Trophoblast cell (in vitro differentiated cells and primary cell): ENCODE measurements at regions not wholly inside any gene's neighbourhood (a gene's known extent, or its start where the extent isn't known, plus 50 kb on each side); places are given as distances from the start of the nearest gene placed in this dataset.

Experiments used
- DNase-seq, 2 donors: peaks; one replicate each; pipeline ENCODE4 v3.0.0-alpha.2; 2016
- H2AFZ ChIP-seq: 2 replicates; pipeline ENCODE4 v1.6.1; 2013; ENCODE audit warnings: low read length, moderate library complexity, mild to moderate bottlenecking; ENCODE audit not compliant: insufficient read depth, poor library complexity
- H2AK5ac ChIP-seq: 2 replicates; pipeline ENCODE4 v1.6.1; 2013; ENCODE audit warnings: mild to moderate bottlenecking, low read length
- H2BK120ac ChIP-seq: 2 replicates; pipeline ENCODE4 v1.6.1; 2013; ENCODE audit warnings: low read length, mild to moderate bottlenecking, moderate library complexity; ENCODE audit not compliant: insufficient read depth, poor library complexity
- H2BK12ac ChIP-seq: 2 replicates; pipeline ENCODE4 v1.6.1; 2013; ENCODE audit warnings: mild to moderate bottlenecking, low read length, moderate library complexity
- H2BK5ac ChIP-seq: 2 replicates; pipeline ENCODE4 v1.6.1; 2013; ENCODE audit warnings: low read length, low read depth, moderate library complexity, mild to moderate bottlenecking; ENCODE audit not compliant: poor library complexity
- H3K14ac ChIP-seq: 2 replicates; pipeline ENCODE4 v1.6.1; 2013; ENCODE audit warnings: mild to moderate bottlenecking, low read length
- H3K18ac ChIP-seq: 2 replicates; pipeline ENCODE4 v1.6.1; 2013; ENCODE audit warnings: mild to moderate bottlenecking, low read length
- H3K23ac ChIP-seq: 2 replicates; pipeline ENCODE4 v1.6.1; 2013; ENCODE audit warnings: low read length
- H3K27ac ChIP-seq: 2 replicates; pipeline ENCODE4 v1.5.1; 2013; ENCODE audit warnings: low read depth, mild to moderate bottlenecking, inconsistent platforms, low read length, moderate library complexity
- H3K27me3 ChIP-seq: 2 replicates; pipeline ENCODE4 v1.6.1; 2013; ENCODE audit warnings: inconsistent platforms, mild to moderate bottlenecking, low read length, moderate library complexity; ENCODE audit not compliant: insufficient read depth
- H3K36me3 ChIP-seq, 2 experiments: 1 replicate in 1 of 2; 2 replicates in 1 of 2; pipeline ENCODE4 v1.6.1; 2013; ENCODE audit warnings: low read length in 2 of 2, mild to moderate bottlenecking in 2 of 2, moderate library complexity in 1 of 2; ENCODE audit not compliant: insufficient read depth in 2 of 2, control insufficient read depth in 1 of 2
- H3K4ac ChIP-seq: 2 replicates; pipeline ENCODE4 v1.6.1; 2013; ENCODE audit warnings: low read depth, mild to moderate bottlenecking, low read length, moderate library complexity
- H3K4me1 ChIP-seq, 2 experiments: 1 replicate in 1 of 2; 2 replicates in 1 of 2; pipeline ENCODE4 v1.6.1; 2013; ENCODE audit warnings: low read length in 2 of 2, mild to moderate bottlenecking in 2 of 2, moderate library complexity in 1 of 2; ENCODE audit not compliant: insufficient read depth in 2 of 2, control insufficient read depth in 1 of 2
- H3K4me2 ChIP-seq: 2 replicates; pipeline ENCODE4 v1.6.1; 2013; ENCODE audit warnings: inconsistent platforms, mild to moderate bottlenecking, low read length, moderate library complexity
- H3K4me3 ChIP-seq: 2 replicates; pipeline ENCODE4 v1.5.1; 2013; ENCODE audit warnings: mild to moderate bottlenecking, low read depth, low read length, inconsistent platforms
- H3K79me1 ChIP-seq: one replicate; pipeline ENCODE4 v1.6.1; 2013; ENCODE audit warnings: low read length
- H3K79me2 ChIP-seq: 2 replicates; pipeline ENCODE4 v1.6.1; 2013; ENCODE audit warnings: low read length, mild to moderate bottlenecking; ENCODE audit not compliant: control insufficient read depth, insufficient read depth, poor library complexity
- H3K9ac ChIP-seq: 2 replicates; pipeline ENCODE4 v1.6.1; 2013; ENCODE audit warnings: mild to moderate bottlenecking, low read length
- H3K9me3 ChIP-seq: 2 replicates; pipeline ENCODE4 v1.6.1; 2013; ENCODE audit warnings: low read depth, mild to moderate bottlenecking, control low read depth, inconsistent platforms, low read length; ENCODE audit not compliant: insufficient read depth
- H4K12ac ChIP-seq: 2 replicates; pipeline ENCODE4 v1.6.1; 2013; ENCODE audit warnings: low read depth, mild to moderate bottlenecking, low read length, moderate library complexity
- H4K8ac ChIP-seq: 2 replicates; pipeline ENCODE4 v1.6.1; 2013; ENCODE audit warnings: low read depth, mild to moderate bottlenecking, low read length, moderate library complexity
- H4K91ac ChIP-seq: one replicate; pipeline ENCODE4 v1.6.1; 2013; ENCODE audit warnings: low read depth, mild to moderate bottlenecking, low read length, moderate library complexity
- WGBS: extraction: QIAGEN DNeasy Blood & Tissue Kit; methylation state at CpG from one replicate; pipeline ENCODE4 v1.1.7; 2013; ENCODE audit warnings: missing lambda C conversion rate; ENCODE audit not compliant: insufficient read length, insufficient coverage; ENCODE audit errors: extremely low coverage; 5-methylcytosine and 5-hydroxymethylcytosine counted together

- H3K4ac ChIP-seq = no peak overlapping the region
- H2BK120ac ChIP-seq = no peak overlapping the region
- no peak overlapping the region for H2BK12ac ChIP-seq
- DNase-seq = no peak
- H3K18ac ChIP-seq = no peak overlapping the region
- H4K8ac ChIP-seq = no peak overlapping the region
- H3K4me1 ChIP-seq = no peaks in the 10 kb centered on the region
- no peak overlapping the region for H2AFZ ChIP-seq
- H3K4me3 ChIP-seq = no peak overlapping the region
- H3K36me3 ChIP-seq = no peaks in the 10 kb centered on the region
- H3K9ac ChIP-seq = no peak overlapping the region
- H2AK5ac ChIP-seq = no peak overlapping the region
- no peaks in the 10 kb centered on the region for H3K79me2 ChIP-seq
- H3K9me3 ChIP-seq = no peaks in the 10 kb centered on the region
- no peak overlapping the region for H4K12ac ChIP-seq
- H3K79me1 ChIP-seq = no peaks in the 10 kb centered on the region
- H3K27me3 ChIP-seq = no peaks in the 10 kb centered on the region
- H2BK5ac ChIP-seq = no peak overlapping the region
- H3K23ac ChIP-seq = no peak overlapping the region
- no CpG with 5 or more reads among the region's 2 CpGs for WGBS
- H3K27ac ChIP-seq = no peak overlapping the region
- no peak overlapping the region for H3K14ac ChIP-seq
- no peak overlapping the region for H3K4me2 ChIP-seq
- H4K91ac ChIP-seq = no peak overlapping the region
Observed at GRCh38 chr2:138213084-138213483, 248.8 kb downstream of the HNMT start.

GRCh38 chr2:138213624-138214023 lies 249.4 kb downstream of the HNMT start:
- Histone ChIP-seq H2BK120ac (no peak overlapping the region), H3K79me1 (no peaks in the 10 kb centered on the region), H3K9me3 (no peaks in the 10 kb centered on the region), H3K14ac (no peak overlapping the region), H3K23ac (no peak overlapping the region), H3K4me3 (no peak overlapping the region), H3K27me3 (no peaks in the 10 kb centered on the region), H4K12ac (no peak overlapping the region), H2AFZ (no peak overlapping the region), H3K27ac (no peak overlapping the region), H2AK5ac (no peak overlapping the region), H2BK12ac (no peak overlapping the region), H3K79me2 (no peaks in the 10 kb centered on the region), H4K8ac (no peak overlapping the region), H3K18ac (no peak overlapping the region), H3K4ac (no peak overlapping the region), H3K4me2 (no peak overlapping the region), H3K9ac (no peak overlapping the region), H4K91ac (no peak overlapping the region), H3K4me1 (no peaks in the 10 kb centered on the region), H3K36me3 (no peaks in the 10 kb centered on the region), H2BK5ac (no peak overlapping the region)
- DNase-seq = no peak

GRCh38 chr2:138215958-138216357 lies 251.7 kb downstream of the HNMT start:
- no peak overlapping the region for H2AFZ ChIP-seq
- no peaks in the 10 kb centered on the region for H3K9me3 ChIP-seq
- H2AK5ac ChIP-seq = no peak overlapping the region
- H3K79me2 ChIP-seq = no peaks in the 10 kb centered on the region
- no peak overlapping the region for H3K23ac ChIP-seq
- H3K36me3 ChIP-seq = no peaks in the 10 kb centered on the region
- no peaks in the 10 kb centered on the region for H3K79me1 ChIP-seq
- no peak overlapping the region for H3K4me2 ChIP-seq
- no peak overlapping the region for H4K91ac ChIP-seq
- H3K4ac ChIP-seq = no peak overlapping the region
- H2BK5ac ChIP-seq = no peak overlapping the region
- no peaks in the 10 kb centered on the region for H3K27me3 ChIP-seq
- H2BK12ac ChIP-seq = no peak overlapping the region
- WGBS = no CpG with 5 or more reads among the region's 1 CpG
- no peak overlapping the region for H4K8ac ChIP-seq
- no peak overlapping the region for H3K14ac ChIP-seq
- H3K9ac ChIP-seq = no peak overlapping the region
- no peak overlapping the region for H3K18ac ChIP-seq
- H3K4me1 ChIP-seq = no peaks in the 10 kb centered on the region
- no peak for DNase-seq
- no peak overlapping the region for H3K27ac ChIP-seq
- no peak overlapping the region for H4K12ac ChIP-seq
- H3K4me3 ChIP-seq = no peak overlapping the region
- no peak overlapping the region for H2BK120ac ChIP-seq

- no peaks in the 10 kb centered on the region for H3K79me2 ChIP-seq
- H3K27ac ChIP-seq = no peak overlapping the region
- H2BK12ac ChIP-seq = no peak overlapping the region
- H4K12ac ChIP-seq = no peak overlapping the region
- no peak overlapping the region for H4K8ac ChIP-seq
- H3K9me3 ChIP-seq = no peaks in the 10 kb centered on the region
- H3K4me2 ChIP-seq = no peak overlapping the region
- H3K14ac ChIP-seq = no peak overlapping the region
- H2BK120ac ChIP-seq = no peak overlapping the region
- no peak overlapping the region for H2AK5ac ChIP-seq
- no peaks in the 10 kb centered on the region for H3K79me1 ChIP-seq
- no peaks in the 10 kb centered on the region for H3K36me3 ChIP-seq
- H3K27me3 ChIP-seq = no peaks in the 10 kb centered on the region
- H2BK5ac ChIP-seq = no peak overlapping the region
- H3K9ac ChIP-seq = no peak overlapping the region
- H3K23ac ChIP-seq = no peak overlapping the region
- H3K4ac ChIP-seq = no peak overlapping the region
- H3K18ac ChIP-seq = no peak overlapping the region
- no peak overlapping the region for H4K91ac ChIP-seq
- H2AFZ ChIP-seq = no peak overlapping the region
- no peak overlapping the region for H3K4me3 ChIP-seq
- no peaks in the 10 kb centered on the region for H3K4me1 ChIP-seq
- DNase-seq = no peak
Observed at GRCh38 chr2:138217975-138218374, 253.7 kb downstream of the HNMT start.

- H4K12ac ChIP-seq = no peak overlapping the region
- H3K27ac ChIP-seq = no peak overlapping the region
- no peak overlapping the region for H3K4ac ChIP-seq
- no peak for DNase-seq
- H3K36me3 ChIP-seq = no peaks in the 10 kb centered on the region
- H2BK12ac ChIP-seq = no peak overlapping the region
- no peaks in the 10 kb centered on the region for H3K9me3 ChIP-seq
- no peak overlapping the region for H3K4me3 ChIP-seq
- H3K23ac ChIP-seq = no peak overlapping the region
- no peak overlapping the region for H4K91ac ChIP-seq
- H3K4me1 ChIP-seq = no peaks in the 10 kb centered on the region
- H3K4me2 ChIP-seq = no peak overlapping the region
- no CpG with 5 or more reads among the region's 1 CpG for WGBS
- H2BK120ac ChIP-seq = no peak overlapping the region
- H3K79me1 ChIP-seq = no peaks in the 10 kb centered on the region
- no peak overlapping the region for H2AFZ ChIP-seq
- no peaks in the 10 kb centered on the region for H3K27me3 ChIP-seq
- no peaks in the 10 kb centered on the region for H3K79me2 ChIP-seq
- no peak overlapping the region for H3K9ac ChIP-seq
- H3K14ac ChIP-seq = no peak overlapping the region
- H2AK5ac ChIP-seq = no peak overlapping the region
- H4K8ac ChIP-seq = no peak overlapping the region
- no peak overlapping the region for H2BK5ac ChIP-seq
- H3K18ac ChIP-seq = no peak overlapping the region
Observed at GRCh38 chr2:138218397-138218796, 254.1 kb downstream of the HNMT start.
